OCI-LY1 (cell line): ENCODE measurements at regions not wholly inside any gene's neighbourhood (a gene's known extent, or its start where the extent isn't known, plus 50 kb on each side); places are given as distances from the start of the nearest gene placed in this dataset.

Source experiments
- EZH2 ChIP-seq: fragments of 200-600 bp; sonication (generic), shearing (Covaris generic); IDR thresholded peaks from 2 replicates; pipeline ENCODE4 v1.8.0; 2017; ENCODE audit warnings: borderline replicate concordance, mixed run types, mild to moderate bottlenecking, antibody characterized with exemption, low read length, moderate library complexity, mixed read lengths
- TF ChIP-seq, protein P1 (sequence below): fragments of 200-600 bp; sonication (generic), shearing (Covaris generic); IDR thresholded peaks from 2 replicates; pipeline ENCODE4 v1.5.1; 2017; ENCODE audit warnings: mild to moderate bottlenecking, antibody characterized with exemption, low read length, moderate library complexity, mixed read lengths

DNA sequence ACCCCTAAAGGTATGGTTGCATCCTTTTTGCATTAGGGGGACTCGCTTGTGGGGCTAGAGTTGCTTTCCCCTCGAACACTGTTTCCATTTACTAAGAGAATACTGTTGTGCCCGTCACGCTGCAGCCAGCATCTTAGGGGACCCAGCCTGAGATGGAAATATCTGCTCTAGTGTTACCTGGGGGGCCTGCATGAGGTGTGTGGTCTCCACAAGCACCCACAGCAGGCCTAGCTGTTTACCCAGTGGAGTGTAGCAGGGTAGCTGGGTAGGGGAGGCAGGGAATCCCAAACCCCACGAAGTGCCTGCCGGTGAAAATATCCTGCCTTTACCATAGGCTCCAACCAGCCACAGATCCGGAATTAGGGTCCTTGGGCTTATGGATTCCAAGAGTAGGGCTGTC lies 303.6 kb downstream of the PTPRU start:
- TF ChIP-seq, protein P1, sequence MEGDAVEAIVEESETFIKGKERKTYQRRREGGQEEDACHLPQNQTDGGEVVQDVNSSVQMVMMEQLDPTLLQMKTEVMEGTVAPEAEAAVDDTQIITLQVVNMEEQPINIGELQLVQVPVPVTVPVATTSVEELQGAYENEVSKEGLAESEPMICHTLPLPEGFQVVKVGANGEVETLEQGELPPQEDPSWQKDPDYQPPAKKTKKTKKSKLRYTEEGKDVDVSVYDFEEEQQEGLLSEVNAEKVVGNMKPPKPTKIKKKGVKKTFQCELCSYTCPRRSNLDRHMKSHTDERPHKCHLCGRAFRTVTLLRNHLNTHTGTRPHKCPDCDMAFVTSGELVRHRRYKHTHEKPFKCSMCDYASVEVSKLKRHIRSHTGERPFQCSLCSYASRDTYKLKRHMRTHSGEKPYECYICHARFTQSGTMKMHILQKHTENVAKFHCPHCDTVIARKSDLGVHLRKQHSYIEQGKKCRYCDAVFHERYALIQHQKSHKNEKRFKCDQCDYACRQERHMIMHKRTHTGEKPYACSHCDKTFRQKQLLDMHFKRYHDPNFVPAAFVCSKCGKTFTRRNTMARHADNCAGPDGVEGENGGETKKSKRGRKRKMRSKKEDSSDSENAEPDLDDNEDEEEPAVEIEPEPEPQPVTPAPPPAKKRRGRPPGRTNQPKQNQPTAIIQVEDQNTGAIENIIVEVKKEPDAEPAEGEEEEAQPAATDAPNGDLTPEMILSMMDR: no peak
- no peak for TF ChIP-seq EZH2
